GM21529 (cell line): ENCODE measurements at regions not wholly inside any gene's neighbourhood (a gene's known extent, or its start where the extent isn't known, plus 50 kb on each side); places are given as distances from the start of the nearest gene placed in this dataset.
"Not testable (repeated sequence)": the region's sequence is repeated elsewhere in the genome, so short reads cannot be mapped to it uniquely, and the experiment has no call there.

Experiments
- ATAC-seq: cut with Tn5 transposase; IDR thresholded peaks from one replicate; pipeline ENCODE4 v1.9.1; 2021; ENCODE audit not compliant: unreplicated experiment

DNA sequence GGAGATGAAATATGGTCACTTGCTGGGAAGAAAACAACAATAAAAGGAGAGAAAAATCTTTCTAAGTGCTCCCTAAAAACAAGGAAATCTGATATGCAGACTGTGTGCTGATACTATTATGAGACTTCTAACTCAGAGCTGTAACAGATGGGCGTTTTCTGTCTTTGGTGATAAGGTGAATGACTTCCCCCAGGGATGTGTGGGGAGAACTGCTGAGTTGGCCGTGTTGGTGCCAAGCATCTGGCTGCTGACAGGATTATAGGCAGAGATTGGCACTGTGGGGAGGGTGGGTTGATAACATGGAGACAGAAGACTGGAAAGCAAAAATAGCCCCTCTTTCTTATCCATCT lies 438.5 kb upstream of the PLXNA2 start:
- ATAC-seq = no peak

DNA sequence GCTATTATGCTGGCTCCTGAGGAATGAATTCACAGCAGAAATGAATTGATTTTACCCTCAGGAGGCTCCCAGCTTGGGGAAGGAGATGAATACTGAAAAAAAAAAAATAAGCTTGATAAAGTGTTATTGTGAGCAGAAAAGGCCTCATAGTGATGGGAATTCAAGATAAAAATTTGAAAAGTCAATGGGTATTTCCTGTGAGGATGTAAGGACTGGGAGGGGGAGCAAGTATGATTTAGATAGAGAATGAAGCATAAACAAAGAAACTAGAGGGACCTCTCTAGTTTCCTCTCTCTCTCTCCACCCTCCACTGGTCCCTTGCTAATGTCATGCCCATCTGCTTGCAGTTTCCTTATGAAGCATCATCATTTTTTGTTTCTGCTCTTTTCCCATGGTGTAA lies 439.0 kb upstream of the PLXNA2 start:
- no peak for ATAC-seq

DNA sequence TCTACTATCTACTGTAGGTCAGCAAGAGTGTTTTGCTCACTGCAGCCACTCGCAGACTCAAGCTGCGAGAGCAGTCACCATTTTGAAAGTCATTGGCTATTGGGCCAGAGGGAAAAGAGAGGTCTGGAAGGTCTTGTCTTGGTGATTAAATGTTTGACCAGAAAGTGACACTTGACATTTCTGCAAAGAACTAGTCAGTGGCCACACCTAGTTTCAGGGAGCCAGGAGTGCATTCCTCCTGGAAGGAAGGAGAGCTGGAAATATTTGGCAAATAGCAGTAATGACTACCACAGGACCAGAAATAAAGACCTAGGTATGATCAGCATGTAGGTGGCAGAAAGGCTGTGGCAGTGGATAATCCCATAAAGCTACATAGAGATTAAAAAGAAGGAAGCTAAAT lies 440.0 kb upstream of the PLXNA2 start:
- no peak for ATAC-seq

GRCh38 chr1:208686592-208686991 lies 442.4 kb upstream of the PLXNA2 start:
- ATAC-seq = no peak

GRCh38 chr1:208688656-208689315 lies 444.6 kb upstream of the PLXNA2 start:
- no peak for ATAC-seq

DNA sequence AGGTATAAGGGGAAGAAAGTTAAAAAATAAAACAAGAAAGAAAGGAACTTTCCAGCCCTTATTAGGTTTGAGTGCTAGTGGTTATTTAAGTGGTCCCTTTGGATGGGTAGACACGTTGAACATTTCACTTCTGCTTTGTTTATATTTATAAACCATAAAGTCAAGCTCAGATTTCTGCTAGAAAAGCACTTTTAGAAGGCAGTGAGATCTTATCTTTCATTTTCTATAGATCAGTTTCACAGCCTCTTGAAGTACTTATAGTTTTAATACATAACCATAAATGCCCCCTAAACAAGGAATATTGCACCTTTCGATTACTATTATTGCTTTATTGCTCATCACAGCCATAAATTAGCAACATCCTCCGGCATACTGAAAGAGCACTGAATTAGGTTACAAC lies 446.8 kb upstream of the PLXNA2 start:
- no peak for ATAC-seq

DNA sequence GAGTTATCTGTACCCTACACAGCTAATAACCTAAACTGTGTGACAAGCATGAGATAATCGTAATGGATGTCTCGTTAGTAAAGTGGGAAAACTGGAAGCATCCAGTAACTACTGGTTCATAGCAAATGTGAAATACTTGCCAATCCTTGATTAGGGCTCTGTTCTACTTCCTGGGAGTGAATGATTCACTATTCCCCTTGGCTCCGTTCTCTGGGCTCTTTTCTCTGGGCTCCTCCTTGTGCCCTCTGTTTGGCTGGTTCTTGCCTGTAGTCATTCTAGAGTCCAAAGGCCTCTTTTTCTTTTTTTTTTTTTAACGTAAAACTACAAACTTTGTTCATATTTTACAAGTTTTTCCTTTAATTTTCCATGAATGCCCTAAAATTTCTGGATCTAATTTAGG lies 465.8 kb upstream of the PLXNA2 start:
- no peak for ATAC-seq

DNA sequence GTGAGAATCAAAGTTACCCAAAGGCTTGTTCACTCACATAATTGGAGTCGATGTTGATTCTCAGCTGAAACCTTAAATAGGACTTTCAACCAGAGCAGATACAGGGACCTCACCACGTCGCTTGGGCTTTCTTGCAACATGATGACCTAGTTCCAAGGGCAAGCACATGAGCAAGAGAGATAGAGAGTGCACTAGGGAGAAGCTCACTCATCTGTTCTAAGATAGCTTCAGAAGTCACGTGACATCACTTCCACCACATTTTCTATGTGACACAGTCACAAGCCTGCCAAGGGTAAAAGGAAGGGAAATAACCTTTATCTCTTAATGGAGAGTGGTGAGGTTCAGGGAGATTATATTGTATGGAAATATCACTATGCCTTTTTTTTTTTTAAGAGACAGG lies 470.1 kb upstream of the PLXNA2 start:
- ATAC-seq = no peak

- ATAC-seq = no peak
Measured at GRCh38 chr1:208717525-208717924, 473.3 kb upstream of the PLXNA2 start.

DNA sequence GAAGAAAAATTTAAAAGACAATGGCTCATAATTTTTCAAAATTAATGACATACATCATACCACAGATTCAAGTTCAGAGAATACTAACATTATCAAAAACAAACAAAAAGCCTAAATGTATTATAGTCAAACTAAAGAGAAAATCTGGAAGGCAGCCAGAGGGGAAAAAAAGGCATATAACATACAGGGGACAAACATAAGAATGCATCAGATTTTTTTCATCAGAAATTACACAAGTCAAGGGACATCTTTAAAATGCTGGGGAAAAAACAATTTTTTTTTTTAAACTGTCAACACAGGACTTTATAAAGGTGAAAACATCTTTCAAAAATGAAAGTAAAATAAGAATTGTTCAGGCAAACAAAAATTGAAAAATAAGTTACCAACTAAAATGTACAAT lies 478.4 kb upstream of the PLXNA2 start:
- ATAC-seq = no peak

DNA sequence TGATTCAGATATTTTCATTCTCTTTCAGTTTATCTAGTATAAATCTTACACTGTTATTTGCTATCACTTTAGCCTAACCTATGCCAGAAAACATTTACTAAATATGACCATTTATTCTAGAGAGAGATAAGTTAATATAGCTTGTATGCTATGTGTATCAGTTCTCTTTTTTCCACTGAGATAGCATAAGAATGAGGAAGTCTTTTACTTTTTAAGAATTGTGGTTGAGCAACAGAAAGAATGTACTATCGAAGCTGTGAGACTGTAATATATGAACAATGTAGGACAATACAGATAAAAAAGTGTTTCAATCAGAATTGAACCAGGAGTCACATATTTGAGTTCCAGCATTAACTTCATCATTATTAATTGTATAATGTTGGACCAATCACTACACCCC lies 479.9 kb upstream of the PLXNA2 start:
- ATAC-seq = no peak

DNA sequence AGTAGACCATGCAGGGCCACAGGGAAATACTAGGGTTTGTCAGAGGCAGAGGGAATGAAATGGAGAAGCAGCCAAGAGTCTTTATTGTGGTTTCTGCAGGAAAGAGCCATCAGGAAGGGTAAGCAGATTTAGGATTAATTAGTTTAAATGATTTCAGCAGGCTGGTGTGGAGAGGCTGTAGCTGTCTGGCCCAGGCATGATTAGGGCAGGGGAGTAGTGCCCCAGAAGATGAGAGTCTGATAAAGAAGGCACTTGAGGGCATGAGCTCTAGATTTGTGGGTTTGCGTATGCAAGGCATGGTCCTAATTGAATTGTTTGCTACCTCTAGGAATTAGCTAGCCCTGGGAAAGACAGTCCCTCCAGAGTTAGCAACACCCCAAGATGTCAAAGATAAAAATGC lies 484.6 kb upstream of the PLXNA2 start:
- no peak for ATAC-seq

GRCh38 chr1:208731981-208732821 lies 488.0 kb upstream of the PLXNA2 start:
- ATAC-seq = peak; percentile 91

DNA sequence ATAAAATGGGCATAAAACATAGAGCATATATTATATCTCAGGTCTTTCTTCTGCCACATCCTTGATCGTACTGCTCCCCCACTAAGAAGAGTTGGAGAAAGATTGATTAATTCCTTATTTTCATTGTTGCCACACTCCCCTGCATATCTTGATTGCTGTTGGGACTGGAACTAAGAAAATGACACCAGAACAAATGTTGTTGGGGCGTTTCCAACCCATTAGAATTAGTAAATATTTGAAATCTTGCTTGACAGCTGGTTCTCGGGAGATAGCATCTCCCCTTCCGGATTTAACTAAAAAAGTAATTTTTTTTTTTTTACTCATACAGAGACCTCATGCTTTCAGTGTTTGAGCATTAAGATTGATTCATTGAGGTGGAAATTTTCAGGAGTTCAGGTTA lies 493.0 kb upstream of the PLXNA2 start:
- ATAC-seq = no peak

GRCh38 chr1:208737922-208738321 lies 493.7 kb upstream of the PLXNA2 start:
- peak; percentile 91 for ATAC-seq

- not testable (repeated sequence) for ATAC-seq
Measured at GRCh38 chr1:208739636-208740035, 495.5 kb upstream of the PLXNA2 start.

DNA sequence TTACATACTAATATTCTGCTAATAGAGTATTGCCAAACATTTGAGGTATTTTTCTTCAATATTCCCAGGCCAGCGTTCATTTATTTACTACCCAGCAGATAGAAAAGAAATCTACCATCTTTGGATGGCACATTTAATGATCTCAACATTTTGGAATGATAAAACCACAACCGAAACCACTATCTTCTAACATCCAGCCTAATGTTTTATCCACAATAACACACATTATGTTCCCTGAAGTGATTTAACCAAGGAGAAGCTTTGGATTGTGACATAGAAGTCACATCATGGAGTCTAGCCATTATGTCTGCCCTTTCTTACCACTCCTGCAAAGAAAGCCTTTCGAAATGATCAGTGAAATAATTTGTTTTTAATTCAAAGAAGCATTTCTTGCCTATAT lies 497.1 kb upstream of the PLXNA2 start:
- no peak for ATAC-seq

- ATAC-seq = no peak
Measured at GRCh38 chr1:208743361-208743760, 499.2 kb upstream of the PLXNA2 start.

- ATAC-seq = no peak
Measured at GRCh38 chr1:208747979-208748378, 503.8 kb upstream of the PLXNA2 start.

GRCh38 chr1:208748387-208749165 lies 504.4 kb upstream of the PLXNA2 start:
- no peak for ATAC-seq

DNA sequence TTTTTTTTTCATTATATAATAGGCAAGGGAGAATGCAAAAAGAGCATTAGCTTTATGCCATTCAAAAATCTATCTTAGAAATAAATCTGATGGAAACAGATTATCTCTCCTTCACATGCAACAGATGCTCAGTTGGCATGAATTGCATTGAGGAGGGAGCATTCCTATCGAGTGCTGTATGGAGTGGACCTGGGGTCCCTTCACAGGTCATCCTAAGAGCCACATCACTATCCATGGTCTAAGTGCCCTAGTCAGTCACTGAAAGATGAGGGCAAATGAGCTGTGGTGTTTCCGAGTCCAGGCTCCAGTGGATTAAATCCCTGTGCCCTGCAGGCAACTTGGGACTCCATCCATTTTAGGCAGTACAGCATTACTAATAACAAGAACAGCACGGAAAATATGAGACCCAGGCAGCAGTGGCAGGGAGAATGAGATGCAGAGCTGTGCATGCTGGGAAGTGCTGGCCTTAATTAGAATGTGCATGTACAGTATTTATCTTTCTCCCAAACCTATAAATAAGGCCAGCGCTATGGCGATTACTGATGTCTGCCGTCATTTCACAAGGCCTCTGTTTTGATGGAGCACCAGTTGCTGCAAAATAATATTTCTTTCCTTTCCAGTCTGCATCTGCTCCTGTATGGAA lies 512.3 kb upstream of the PLXNA2 start:
- ATAC-seq = no peak
